GM19468 (cell line): ENCODE measurements at regions not wholly inside any gene's neighbourhood (a gene's known extent, or its start where the extent isn't known, plus 50 kb on each side); places are given as distances from the start of the nearest gene placed in this dataset.

Experiments used
- ATAC-seq: cut with Tn5 transposase; IDR thresholded peaks from one replicate; pipeline ENCODE4 v1.9.1; 2021; ENCODE audit warnings: mild to moderate bottlenecking, moderate library complexity, moderate number of reproducible peaks; ENCODE audit not compliant: unreplicated experiment; ENCODE audit errors: extremely low read depth

DNA sequence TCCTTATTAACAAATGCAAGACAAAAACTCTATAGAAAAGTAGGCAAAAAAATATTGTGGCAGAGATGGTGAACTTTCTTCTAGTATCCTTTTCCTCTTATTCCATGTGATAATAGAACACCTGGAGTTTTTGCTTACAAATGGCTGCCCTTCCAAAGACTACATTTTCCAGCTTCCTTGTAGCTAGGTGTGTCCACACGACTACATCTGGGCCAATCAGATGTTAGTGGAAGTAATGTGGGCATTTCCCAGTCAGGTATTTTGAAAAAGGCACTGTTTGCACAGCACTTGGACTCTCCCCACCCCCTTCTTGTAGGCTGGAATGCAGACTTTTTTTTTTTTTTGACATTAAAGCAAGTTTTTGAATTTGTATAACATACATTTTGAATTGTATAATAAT is 105.5 kb upstream of the TBX20 start:
- no peak for ATAC-seq

- ATAC-seq, result no peak
Measured at GRCh38 chr7:35356495-35356894, 102.6 kb upstream of the TBX20 start.

- ATAC-seq, result no peak
Measured at GRCh38 chr7:35355911-35356310, 102.0 kb upstream of the TBX20 start.

DNA sequence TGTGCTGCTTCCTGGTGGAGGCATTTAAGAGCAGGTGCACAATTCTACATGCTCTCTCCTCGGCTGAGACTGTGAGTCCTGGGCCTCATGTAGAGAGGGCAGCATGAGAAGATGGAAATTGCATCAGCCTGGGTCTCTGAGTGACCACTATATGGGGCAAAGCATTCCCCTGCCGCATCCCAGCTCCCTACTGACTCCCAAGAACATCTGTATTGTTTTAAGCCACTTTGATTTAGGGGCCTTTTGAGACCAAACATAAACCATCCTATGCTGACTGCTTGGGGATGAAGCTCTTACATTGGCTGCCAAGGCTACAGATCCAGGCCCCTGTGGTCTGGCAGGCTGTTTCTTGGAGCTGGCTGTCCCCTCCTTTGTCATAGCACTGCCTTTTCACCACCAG is 101.3 kb upstream of the TBX20 start:
- no peak for ATAC-seq

GRCh38 chr7:35353481-35353880 is 99.6 kb upstream of the TBX20 start:
- ATAC-seq, result no peak

DNA sequence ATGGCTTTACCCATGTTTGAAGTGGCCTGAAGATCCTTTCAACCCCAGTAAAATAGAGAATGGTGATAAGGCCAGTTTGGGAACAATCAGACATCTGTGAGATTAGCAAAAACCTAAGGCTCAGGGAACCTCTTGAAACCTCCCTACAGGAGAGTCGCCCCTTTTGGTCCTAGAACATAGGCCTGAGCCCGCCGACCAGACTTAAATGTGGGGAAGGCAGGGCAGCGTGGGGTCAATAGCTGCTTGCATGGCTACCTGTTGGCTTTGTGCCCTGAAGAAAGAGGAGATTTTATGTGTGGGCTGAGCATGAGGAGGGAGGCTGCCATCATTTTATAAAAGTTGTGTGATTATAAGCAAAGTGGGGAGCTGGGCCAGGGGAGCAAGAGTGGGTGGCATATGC is 97.6 kb upstream of the TBX20 start:
- ATAC-seq, result no peak

GRCh38 chr7:35348611-35349400 is 94.9 kb upstream of the TBX20 start:
- ATAC-seq, result no peak

- no peak for ATAC-seq
Measured at GRCh38 chr7:35342786-35343185, 88.9 kb upstream of the TBX20 start.

DNA sequence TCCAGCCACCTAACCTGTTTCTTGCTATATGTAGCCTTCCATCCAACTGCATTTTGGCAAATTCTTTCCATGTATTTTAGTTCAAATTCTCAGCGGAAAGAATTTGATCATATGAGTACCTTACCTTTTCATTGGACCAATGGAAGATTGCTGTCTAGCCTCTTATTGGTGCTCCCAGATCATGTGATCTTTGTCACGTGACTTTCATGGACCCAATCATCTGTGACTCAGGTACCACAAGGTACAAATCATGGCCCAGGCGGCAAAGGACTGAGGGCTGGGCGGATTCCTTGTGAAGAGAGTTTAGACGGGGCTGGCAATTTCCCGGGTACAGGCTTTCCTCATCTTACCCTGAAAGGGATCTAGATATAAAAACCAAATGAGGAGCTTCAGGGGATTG is 85.9 kb upstream of the TBX20 start:
- ATAC-seq, result no peak

- ATAC-seq, result no peak
Measured at GRCh38 chr7:35336444-35336843, 82.5 kb upstream of the TBX20 start.

GRCh38 chr7:35334506-35334905 is 80.6 kb upstream of the TBX20 start:
- no peak for ATAC-seq

DNA sequence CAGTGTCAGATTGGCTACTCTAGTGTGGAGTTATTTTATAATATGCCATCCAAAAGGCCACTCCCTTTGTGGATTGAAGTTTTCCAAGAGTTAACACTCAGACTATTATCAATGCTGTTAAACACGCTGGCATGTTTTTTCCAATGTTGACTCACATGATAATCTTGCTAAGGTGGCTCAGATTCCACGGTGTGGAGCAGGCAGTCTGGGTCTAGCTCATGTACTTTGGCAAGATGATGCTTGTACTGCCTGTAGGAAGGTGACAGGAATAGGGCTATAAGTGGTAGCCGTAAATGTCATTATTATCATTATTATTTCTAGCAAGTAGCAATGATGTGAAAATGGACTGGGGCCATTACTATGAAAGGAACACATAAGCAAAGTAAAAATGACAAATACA is 79.4 kb upstream of the TBX20 start:
- ATAC-seq, result no peak

DNA sequence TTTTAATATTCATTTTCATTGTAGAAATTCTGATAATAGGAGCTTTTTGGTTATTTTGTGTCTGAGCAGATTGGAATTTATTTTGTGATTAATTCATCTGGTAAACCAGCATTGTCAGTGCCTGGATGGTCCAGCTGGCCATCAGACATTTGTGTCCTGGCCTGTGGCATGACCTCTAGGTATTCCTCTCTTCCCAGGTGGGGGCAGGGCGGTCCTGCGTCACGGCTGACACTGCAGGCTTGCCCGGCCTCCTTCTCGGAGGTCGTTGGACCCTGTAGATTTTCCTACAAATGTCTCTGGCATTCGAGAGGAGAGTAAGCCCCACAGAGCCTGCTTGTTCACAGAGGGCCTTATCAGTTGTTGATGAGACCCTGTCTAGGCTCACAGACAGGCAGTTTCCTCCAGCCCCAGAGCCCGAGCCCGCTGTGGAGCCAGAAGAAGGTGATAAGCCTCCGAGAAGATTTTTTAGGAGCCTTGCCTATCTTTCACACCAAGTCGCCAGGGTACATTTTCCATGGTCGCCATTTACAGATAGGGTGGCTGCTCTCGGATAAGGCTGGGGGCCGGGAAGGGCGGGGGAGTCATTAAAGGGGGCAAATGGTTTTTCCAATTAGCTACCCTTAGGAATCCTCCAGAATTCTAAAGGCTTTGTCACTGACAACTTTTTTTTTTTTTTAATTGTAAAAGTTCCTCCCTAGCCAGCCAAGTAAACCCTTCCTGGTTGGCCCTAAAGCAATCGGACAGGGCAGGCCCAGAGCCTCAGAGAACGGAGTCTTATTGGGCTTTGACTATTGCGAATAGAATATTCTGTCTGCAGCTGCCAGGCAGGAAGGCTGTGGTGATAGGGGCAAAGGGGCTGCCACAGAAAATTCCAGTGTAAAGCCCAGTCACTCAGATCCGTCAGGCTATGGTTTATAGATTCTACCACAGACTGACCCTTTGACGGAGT is 78.1 kb upstream of the TBX20 start:
- no peak for ATAC-seq

GRCh38 chr7:35329026-35329425 is 75.1 kb upstream of the TBX20 start:
- ATAC-seq, result no peak

DNA sequence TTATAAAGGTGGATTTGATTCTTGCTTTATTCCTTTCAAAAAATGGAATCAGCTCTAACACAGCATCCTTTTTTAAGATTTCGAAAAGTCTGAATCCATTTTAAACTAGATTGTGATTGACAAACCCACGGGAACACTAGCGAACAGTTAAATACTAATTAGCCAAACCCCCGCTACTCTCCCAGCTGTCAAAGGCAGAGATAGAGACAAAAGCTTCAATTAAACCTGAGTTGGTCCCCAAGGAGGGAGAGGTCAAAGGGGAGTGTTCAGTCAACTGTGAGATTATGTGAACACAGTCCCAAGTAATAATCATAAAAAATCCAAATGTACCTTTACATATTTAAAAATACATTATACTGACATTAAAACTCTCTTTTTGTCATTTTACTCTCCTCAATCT is 65.7 kb upstream of the TBX20 start:
- ATAC-seq, result no peak

- ATAC-seq, result no peak
Measured at GRCh38 chr7:35316549-35316948, 62.6 kb upstream of the TBX20 start.

DNA sequence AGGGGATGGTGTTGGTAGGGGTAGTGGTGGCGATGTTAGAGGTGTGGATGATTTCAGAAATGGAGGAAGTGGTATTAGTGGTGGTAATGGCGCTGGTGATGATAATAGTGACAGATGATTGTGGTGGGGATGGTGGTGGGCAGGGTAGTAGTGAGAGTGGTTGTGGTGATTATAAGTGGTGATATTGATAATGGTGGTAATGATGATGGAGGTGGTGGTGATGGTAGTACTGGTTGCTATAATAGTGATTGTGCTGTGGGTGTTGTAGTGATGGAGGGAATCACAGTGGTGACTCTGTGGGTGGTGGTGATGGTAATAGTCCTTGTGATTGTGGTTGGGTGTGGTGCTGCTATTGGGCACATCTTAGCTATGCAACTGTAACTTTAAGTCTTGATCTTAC is 61.6 kb upstream of the TBX20 start:
- no peak for ATAC-seq

DNA sequence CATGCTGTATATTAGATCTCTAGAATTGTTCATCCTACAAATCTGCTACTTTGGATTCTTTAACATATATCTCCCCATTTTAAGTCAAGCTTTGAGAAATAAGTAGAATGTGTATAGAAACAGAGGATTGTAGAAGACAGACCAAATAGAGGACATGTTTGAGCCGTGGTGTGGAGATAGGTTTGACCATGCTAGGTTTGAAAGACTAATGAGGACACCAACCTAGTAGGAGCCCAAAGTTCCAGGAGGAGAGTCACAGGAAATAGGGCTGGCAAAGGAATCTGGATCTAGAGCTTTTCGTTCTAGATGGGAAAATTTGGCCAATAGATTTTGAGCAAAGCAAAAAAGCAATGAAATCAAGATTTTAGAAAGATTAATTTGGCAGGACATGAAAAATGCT is 60.5 kb upstream of the TBX20 start:
- ATAC-seq, result no peak

DNA sequence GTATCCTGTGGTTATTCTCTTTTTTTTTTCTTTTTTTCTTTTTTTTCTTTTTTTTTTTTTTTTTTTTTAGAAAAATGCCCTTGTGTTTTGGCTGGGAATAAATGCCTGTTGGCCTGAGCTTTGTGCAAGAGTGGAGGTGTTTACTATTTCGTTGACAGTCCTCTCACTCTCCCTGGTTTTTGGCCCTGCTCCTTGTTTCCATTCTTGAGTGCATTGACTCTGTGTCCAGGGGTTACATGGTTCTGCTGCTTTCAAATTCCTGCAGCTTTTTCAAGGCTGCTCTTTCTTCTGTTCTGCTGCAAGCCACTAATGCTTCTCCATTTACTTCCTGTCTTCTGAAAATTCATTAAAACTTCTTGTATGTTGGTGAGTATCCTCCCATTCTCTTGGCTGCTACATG is 59.7 kb upstream of the TBX20 start:
- no peak for ATAC-seq
